Fibroblast of villous mesenchyme (primary cell): ENCODE measurements at regions not wholly inside any gene's neighbourhood (a gene's known extent, or its start where the extent isn't known, plus 50 kb on each side); places are given as distances from the start of the nearest gene placed in this dataset. TPM values are rescaled to one million over a fixed set of nuclear protein-coding genes. Genes with fewer than 3 reads are reported as not detected.
"Not testable (repeated sequence)": the region's sequence is repeated elsewhere in the genome, so short reads cannot be mapped to it uniquely, and the experiment has no call there.

ENCODE experiments used
- DNase-seq: peaks from one replicate; pipeline ENCODE4 v3.0.0-alpha.2; 2010; ENCODE audit warnings: low read depth
- H3K4me3 ChIP-seq: 2 replicates; pipeline ENCODE4 v1.5.1; 2011; ENCODE audit warnings: low read depth, mild to moderate bottlenecking, low read length
- small RNA-seq: library from RNA; depleted of rRNA; stranded (forward); fragments of <200 nt; gene quantifications from one replicate; pipeline ENCODE3, GENCODE V24; 2012
- TF ChIP-seq, protein P1 (sequence below): IDR thresholded peaks from 2 replicates; pipeline ENCODE4 v1.5.1; 2012; ENCODE audit warnings: low read depth, mild to moderate bottlenecking, low read length; ENCODE audit not compliant: insufficient read depth

DNA sequence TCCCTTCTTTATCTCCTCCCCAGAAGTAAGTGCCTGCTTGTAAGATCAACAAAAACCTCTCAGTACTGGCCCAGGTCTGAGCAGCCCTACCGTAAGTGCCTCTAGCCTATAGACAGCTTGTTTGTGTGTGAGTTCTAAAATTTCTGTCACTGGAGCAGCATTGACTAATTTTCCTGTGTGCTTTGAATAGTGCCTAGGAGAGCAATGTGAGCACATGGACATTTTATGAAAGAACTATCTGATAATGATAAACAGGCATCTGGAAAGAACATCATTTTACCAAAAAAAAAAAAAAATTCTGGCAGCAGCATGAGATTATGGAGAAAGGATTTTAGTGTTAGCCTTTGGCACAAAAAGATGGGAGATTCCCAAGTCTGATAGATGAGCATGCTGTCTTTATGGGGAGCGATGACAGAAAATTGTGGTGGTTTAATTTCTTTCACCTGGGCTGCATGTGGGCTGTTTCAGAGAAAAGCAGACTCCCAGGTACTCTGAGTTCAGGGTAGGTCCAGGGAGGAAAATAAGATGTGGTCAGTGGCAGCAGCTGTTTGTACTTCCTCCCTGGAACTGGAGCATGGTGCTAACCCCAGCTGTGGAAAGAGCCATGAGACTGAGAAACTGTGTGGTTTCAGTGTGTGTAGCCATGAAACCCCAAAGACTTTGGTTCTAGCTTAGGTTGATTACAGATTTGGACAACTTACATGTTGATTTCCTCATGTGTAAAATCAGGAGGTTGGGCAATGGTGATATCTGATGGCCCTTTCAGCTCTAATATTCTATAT lies 419.9 kb downstream of the NTRK2 start:
- DNase-seq = no peak

DNA sequence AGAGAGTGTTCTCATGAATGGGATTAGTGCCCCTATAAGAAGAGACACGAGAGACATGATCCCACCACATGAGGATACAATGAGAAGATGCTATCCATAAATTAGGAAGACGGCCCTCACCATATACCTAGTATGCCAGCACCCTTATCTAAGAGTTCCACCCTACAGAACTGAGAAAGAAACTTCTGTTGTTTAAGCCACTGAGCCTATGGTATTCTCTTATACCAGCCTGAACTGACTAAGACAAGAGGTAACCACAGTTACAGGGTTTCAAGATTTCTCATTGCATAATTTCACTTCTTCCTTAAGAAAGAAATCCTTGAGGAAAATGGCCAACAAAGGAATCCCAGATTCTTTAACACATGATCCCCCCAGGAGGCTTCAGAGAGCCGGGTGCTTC lies 412.4 kb downstream of the NTRK2 start:
- no peak overlapping the region for H3K4me3 ChIP-seq
- DNase-seq = no peak
- TF ChIP-seq, protein P1, sequence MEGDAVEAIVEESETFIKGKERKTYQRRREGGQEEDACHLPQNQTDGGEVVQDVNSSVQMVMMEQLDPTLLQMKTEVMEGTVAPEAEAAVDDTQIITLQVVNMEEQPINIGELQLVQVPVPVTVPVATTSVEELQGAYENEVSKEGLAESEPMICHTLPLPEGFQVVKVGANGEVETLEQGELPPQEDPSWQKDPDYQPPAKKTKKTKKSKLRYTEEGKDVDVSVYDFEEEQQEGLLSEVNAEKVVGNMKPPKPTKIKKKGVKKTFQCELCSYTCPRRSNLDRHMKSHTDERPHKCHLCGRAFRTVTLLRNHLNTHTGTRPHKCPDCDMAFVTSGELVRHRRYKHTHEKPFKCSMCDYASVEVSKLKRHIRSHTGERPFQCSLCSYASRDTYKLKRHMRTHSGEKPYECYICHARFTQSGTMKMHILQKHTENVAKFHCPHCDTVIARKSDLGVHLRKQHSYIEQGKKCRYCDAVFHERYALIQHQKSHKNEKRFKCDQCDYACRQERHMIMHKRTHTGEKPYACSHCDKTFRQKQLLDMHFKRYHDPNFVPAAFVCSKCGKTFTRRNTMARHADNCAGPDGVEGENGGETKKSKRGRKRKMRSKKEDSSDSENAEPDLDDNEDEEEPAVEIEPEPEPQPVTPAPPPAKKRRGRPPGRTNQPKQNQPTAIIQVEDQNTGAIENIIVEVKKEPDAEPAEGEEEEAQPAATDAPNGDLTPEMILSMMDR = no peak

More for the DNA sequence above, 419.9 kb downstream of the NTRK2 start:
- TF ChIP-seq, protein P1 = no peak
- no peak overlapping the region for H3K4me3 ChIP-seq

DNA sequence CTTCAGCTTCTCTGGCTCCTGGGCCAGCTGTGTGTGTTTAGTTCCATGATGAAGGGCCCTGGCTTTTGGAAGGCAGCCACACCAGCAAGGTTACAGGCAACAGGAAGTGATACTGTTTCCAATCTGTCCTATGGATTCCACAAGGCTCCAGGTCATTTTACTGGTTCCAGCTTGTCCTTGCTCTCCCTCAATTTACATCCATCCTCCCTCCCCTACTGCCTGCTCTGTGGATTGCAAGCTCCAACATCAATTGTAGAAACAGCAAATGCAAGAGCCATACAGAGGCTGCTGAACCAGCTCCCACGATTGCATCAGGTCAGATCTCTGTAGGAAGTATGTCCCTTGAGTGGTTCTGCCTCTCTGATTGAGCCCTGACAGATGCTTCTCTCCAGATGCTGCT lies 409.8 kb downstream of the NTRK2 start:
- TF ChIP-seq, protein P1 = no peak
- DNase-seq = no peak
- no peak overlapping the region for H3K4me3 ChIP-seq

DNA sequence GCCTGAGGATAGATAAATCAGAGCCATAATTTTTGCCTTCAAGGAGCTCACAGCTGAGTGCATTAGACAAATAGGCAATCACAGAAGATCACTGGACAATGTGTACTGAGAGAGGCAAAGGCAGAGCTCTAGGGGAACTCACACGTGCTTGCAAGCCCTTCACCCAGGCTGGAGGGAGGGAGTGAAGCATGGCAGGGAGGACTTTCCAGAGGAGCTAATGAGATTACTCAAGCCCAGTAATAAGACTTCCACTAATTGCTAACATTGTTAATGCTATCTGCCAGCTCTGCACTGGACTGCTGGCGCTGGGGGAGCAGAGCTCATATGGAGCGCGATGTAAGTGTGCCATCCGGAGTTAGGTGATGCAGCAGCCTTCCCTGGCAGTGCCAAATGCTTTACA lies 408.4 kb downstream of the NTRK2 start:
- no peak for DNase-seq
- TF ChIP-seq, protein P1 = no peak
- no peak overlapping the region for H3K4me3 ChIP-seq

DNA sequence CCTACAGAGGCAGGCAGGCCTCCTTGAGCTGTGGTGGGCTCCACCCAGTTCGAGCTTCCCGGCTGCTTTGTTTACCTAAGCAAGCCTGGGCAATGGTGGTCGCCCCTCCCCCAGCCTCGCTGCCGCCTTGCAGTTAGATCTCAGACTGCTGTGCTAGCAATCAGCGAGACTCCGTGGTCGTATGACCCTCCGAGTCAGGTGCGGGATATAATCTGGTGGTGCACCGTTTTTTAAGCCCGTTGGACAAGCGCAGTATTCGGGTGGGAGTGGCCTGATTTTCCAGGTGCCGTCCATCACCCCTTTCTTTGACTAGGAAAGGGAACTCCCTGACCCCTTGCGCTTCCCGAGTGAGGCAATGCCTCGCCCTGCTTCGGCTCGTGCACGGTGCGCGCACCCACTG lies 407.6 kb downstream of the NTRK2 start:
- not testable (repeated sequence) for DNase-seq, H3K4me3 ChIP-seq

Small RNA genes in the stretch of these regions (small RNA-seq; reads per million reads assigned to genes)
- gene UBE2V1P10 = not detected
